ENCODE measurements at regions not wholly inside any gene's neighbourhood (a gene's known extent, or its start where the extent isn't known, plus 50 kb on each side); places are given as distances from the start of the nearest gene placed in this dataset.
"Not testable (repeated sequence)": the region's sequence is repeated elsewhere in the genome, so short reads cannot be mapped to it uniquely, and the experiment has no call there.

GRCh38 chr2:7368211-7368610 is 451.0 kb downstream of the RNF144A start:
- DNase-seq (ENCODE audit: low read depth in 2 of 2, low spot score in 1 of 2), result no peak

DNA sequence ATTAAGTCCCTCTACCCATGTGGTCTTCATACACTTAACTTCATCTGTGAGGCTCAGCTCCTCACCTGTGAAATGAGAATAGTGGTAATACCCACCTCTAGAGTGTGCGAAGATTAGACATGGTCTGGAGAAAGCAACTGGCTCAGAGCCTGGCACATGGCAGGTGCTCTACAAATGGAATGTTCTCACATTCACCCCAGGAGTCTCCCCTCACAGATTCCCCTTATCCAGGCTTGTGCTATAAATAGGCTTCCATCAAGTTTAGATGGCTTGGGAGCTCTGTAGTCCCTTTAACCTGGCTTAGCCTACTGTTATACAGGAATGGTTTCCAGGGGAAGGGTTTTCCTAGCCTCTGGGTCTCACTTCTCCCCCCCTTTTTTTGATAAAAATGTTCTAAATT is 455.9 kb downstream of the RNF144A start:
- DNase-seq (ENCODE audit: low read depth in 2 of 2, low spot score in 1 of 2), result no peak

DNA sequence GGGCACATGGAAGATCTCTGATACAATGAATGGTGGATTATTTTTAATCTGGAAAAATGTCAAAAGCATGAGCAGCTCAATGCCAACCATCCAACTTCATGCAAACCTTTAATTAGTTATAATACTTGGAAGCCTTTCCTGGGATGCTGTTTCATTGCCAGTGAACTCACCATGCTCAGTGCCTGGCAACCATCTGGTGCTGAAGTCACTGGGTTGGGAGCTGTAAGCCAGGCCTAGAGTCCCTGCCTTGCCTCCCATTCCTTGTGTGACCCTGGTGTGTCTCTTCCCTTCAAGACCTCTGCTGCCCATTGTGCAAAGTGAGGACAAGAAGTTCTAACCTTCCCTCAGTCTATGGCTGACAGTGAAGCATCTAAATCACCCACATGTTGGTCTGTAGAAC is 458.7 kb downstream of the RNF144A start:
- no peak for DNase-seq (ENCODE audit: low read depth in 2 of 2, low spot score in 1 of 2)

DNA sequence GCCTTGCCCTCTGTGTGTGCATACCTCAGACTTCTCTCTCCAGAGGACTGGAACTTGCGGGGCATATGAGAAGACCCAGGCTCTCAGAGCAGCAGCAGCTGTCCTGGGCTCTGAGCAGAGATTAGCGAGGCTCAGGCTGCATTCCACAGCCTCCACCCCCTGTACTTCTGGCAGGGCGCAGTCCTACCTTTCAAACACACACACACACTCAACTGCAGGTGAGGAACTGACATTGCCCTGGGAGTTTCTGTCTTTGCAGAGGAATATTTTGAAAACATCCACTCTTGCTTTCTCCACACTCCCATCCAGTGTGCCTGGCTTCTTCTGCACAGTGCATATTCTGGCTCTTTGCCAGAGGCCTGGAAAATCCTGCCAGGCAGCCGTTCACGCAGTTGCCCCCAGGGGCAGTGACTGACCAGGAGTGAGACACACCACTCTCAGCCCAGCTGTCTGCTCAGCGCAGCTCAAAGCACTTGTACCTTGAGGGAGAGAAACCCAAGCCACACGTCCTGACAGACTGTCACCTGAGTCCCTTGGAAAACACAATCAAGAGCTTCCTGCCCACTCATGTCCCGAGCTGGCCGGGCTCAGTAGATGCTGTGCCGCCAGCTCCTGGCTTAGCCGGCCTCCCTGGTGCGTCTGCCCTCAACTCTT is 460.8 kb downstream of the RNF144A start:
- DNase-seq (ENCODE audit: low read depth in 2 of 2, low spot score in 1 of 2), result no peak

DNA sequence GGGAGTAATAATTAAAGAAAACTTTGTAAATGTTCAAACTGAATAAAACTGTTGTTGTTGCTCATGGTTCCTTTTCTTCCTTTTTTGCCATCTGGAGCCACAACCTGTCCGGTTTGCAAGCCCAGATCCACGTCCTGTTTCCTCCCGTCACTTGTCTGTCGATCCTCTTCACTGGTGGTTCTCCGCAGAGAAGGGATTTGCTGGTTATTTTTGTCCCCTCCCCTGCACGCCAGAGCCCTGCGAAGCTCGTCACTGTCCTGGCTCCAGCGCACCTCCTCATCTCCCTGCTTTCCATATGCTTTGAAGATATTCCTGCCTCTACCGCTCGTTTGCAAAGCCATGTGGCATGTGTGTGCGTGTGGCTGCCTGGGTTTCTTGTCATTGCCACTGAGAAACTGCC is 461.4 kb downstream of the RNF144A start:
- no peak for DNase-seq (ENCODE audit: low read depth in 2 of 2, low spot score in 1 of 2)

- DNase-seq (ENCODE audit: low read depth in 2 of 2, low spot score in 1 of 2), result no peak
Measured at GRCh38 chr2:7379799-7380198, 462.6 kb downstream of the RNF144A start.

- DNase-seq (ENCODE audit: low read depth in 2 of 2, low spot score in 1 of 2), result no peak
Measured at GRCh38 chr2:7384773-7385349, 467.6 kb downstream of the RNF144A start.

DNA sequence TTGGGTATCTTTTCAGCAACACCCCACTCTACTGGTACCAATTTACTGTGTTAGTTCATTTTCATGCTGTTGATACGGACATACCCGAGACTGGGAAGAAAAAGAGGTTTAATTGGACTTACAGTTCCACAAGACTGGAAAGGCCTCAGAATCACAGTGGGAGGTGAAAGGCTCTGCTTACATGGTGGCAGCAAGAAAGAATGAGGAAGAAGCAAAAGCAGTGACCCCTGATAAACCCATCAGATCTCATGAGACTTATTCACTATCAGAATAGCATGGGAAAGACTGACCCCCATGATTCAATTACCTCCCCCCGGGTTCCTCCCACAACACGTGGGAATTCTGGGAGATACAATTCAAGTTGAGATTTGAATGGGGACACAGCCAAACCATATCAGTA is 473.1 kb downstream of the RNF144A start:
- DNase-seq (ENCODE audit: low read depth in 2 of 2, low spot score in 1 of 2), result not testable (repeated sequence)

GRCh38 chr2:7392076-7392787 is 475.0 kb downstream of the RNF144A start:
- no peak for DNase-seq (ENCODE audit: low read depth in 2 of 2, low spot score in 1 of 2)

DNA sequence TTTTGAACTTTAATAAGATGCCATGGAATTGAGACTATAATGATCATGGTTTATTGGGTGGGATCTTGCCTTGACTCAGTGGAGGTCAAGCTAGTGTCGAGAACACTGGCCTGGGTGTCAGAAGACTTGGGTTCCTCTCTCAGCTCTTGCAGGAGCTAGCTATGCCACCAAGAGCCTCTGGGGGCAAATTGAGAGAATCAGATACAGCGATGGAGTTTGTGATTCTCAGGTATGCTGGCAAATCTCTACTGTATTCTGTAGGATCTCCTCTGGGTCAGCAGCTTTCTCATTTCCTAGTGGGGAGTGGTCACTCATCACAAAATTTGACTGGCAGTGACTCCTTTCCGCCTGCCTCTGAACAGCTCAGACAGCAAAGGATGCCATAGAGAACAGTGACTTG is 477.0 kb downstream of the RNF144A start:
- DNase-seq (ENCODE audit: low read depth in 2 of 2, low spot score in 1 of 2), result no peak

GRCh38 chr2:7400628-7401027 is 483.4 kb downstream of the RNF144A start:
- no peak for DNase-seq (ENCODE audit: low read depth in 2 of 2, low spot score in 1 of 2)

GRCh38 chr2:7403092-7403775 is 486.0 kb downstream of the RNF144A start:
- no peak for DNase-seq (ENCODE audit: low read depth in 2 of 2, low spot score in 1 of 2)

- DNase-seq (ENCODE audit: low read depth in 2 of 2, low spot score in 1 of 2), result no peak
Measured at GRCh38 chr2:7405861-7406715, 488.9 kb downstream of the RNF144A start.

GRCh38 chr2:7407001-7407400 is 489.8 kb downstream of the RNF144A start:
- no peak for DNase-seq (ENCODE audit: low read depth in 2 of 2, low spot score in 1 of 2)

- no peak for DNase-seq (ENCODE audit: low read depth in 2 of 2, low spot score in 1 of 2)
Measured at GRCh38 chr2:7407906-7408680, 490.9 kb downstream of the RNF144A start.

- DNase-seq (ENCODE audit: low read depth in 2 of 2, low spot score in 1 of 2), result no peak
Measured at GRCh38 chr2:7411691-7412090, 494.5 kb downstream of the RNF144A start.

DNA sequence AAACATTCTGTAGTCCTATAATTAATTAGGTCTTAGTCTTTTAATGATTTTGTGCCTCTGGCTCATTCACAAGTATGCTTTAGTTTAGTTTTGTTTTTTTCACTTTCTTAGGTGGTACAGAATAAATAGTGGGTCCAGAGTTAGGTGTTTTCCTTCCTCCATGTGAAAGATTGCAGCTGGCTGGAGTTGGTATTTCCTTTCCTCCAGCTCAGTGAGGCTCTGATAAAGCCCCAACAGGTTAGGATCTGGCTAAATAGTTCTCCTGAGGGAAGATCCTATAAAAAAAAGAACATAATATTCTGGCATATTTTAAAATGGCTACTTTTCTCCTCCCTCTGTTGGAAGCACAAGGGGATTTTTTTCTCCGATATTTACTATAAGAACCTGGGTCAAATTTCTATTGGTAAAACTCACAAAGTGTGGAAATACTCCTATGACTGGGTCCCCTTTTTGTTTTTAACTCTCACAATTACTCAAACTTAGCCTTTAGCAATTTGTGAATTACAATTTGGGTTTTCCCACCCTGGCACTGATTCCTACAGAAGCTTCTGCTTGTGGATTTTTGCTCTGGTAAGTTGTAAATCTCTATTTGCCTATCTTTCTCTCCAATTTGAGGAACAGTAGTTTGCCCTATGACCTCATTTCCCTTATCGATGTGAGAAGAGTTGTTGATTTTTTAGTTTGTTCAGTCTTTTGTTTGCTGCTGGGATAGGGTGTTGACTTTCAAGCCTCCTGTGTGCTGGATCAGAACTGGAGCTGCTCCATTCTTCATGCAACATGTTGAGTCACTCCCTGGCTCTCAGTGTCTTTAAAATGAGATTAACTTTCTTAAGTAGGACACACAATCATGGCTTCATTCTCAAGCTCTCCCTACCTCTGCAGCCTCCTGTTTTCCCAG is 500.9 kb downstream of the RNF144A start:
- DNase-seq (ENCODE audit: low read depth in 2 of 2, low spot score in 1 of 2), result no peak

DNA sequence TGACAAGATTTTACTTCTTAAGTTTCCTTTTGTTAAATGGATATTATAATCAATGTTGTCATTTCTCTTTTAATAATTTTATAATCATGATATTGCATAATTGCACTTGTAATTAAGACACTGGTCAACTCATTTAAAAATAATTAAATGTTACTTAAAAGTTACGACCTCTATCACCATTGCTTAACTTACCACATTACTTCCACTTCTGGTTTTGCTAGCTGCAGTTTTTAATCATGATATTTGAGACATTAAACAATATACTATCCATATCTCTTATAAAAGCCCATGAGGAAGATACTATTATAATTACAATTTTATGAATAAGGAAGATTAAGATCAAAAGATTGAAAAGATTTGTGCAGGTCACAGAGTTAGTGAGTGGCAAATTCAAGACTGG is 502.0 kb downstream of the RNF144A start:
- DNase-seq (ENCODE audit: low read depth in 2 of 2, low spot score in 1 of 2), result no peak

DNA sequence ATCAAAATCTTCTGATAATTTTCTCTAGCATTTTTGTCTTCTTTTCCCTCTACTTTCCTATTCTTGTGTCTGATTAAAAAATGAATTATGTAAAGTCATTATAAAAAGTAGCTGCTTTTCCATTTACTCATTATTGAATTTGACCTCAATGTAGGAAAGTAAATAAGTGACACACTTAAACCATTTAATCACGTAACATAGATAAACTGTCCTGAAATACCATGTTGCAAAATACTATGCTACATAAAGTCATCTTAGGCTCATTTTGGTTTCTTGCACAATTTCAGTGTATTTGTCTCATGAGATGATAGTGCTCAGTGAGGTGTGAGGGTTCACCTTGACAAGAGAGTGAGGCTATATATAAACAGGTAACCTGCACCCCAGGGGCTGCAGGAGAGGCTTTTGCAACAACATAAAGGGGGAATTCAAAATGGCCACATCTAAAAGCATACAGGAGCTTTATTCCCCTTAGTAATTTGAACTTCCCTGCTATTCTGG is 502.7 kb downstream of the RNF144A start:
- DNase-seq (ENCODE audit: low read depth in 2 of 2, low spot score in 1 of 2), result no peak

Measured in stimulated activated CD8-positive, alpha-beta memory T cell treated with anti-CD3 and anti-CD28 coated beads, Interleukin-4, amount 100 ng/mL, for 4 hours (primary cell).